WTC11 (cell line): ENCODE measurements at regions not wholly inside any gene's neighbourhood (a gene's known extent, or its start where the extent isn't known, plus 50 kb on each side); places are given as distances from the start of the nearest gene placed in this dataset.
"Not testable (repeated sequence)": the region's sequence is repeated elsewhere in the genome, so short reads cannot be mapped to it uniquely, and the experiment has no call there.

ENCODE experiments used
- ATAC-seq: fragments of 200-7000 bp; cut with Tn5 transposase; 2 replicates; pipeline ENCODE4 v1.10.0; 2021; ENCODE audit warnings: mild to moderate bottlenecking, moderate library complexity
- CTCF ChIA-PET: fragments of 300-600 bp; sonication (Branson Sonifier 250); formaldehyde crosslinking; loops from one replicate; lab custom pipeline; 2021; ENCODE audit warnings: antibody characterized with exemption; lab: Charles Lee
- POLR2A ChIA-PET: fragments of 350-600 bp; sonication (Branson Sonifier 250); formaldehyde crosslinking; loops from one replicate; lab custom pipeline; 2021; ENCODE audit warnings: antibody characterized with exemption; lab: Charles Lee
- DNase-seq: peaks from one replicate; pipeline ENCODE4 v3.0.0; 2021; ENCODE audit warnings: low spot score
- H3K27ac Mint-ChIP-seq: 2 replicates; pipeline ENCODE4 v1.8.0; 2021; ENCODE audit warnings: mixed read lengths
- H3K27me3 Mint-ChIP-seq: 2 replicates; pipeline ENCODE4 v1.8.0; 2021; ENCODE audit warnings: low read depth, mild to moderate bottlenecking, moderate library complexity, mixed read lengths
- H3K36me3 Mint-ChIP-seq: 2 replicates; pipeline ENCODE4 v1.8.0; 2021; ENCODE audit warnings: mixed read lengths
- H3K4me1 Mint-ChIP-seq: 2 replicates; pipeline ENCODE4 v1.8.0; 2022; ENCODE audit warnings: mixed read lengths
- H3K4me3 Mint-ChIP-seq: 2 replicates; pipeline ENCODE4 v1.8.0; 2021; ENCODE audit warnings: mild to moderate bottlenecking, moderate library complexity, mixed read lengths
- H3K9me3 Mint-ChIP-seq: 2 replicates; pipeline ENCODE4 v1.8.0; 2021; ENCODE audit warnings: mixed read lengths
- ATF1 ChIP-seq: sonication (generic); formaldehyde crosslinking; IDR thresholded peaks from 2 replicates; pipeline ENCODE4 v1.8.1; 2023; ENCODE audit warnings: mild to moderate bottlenecking, moderate library complexity, missing genetic modification reagents
- CREM ChIP-seq: sonication (generic); formaldehyde crosslinking; IDR thresholded peaks from 2 replicates; pipeline ENCODE4 v1.8.1; 2022; ENCODE audit warnings: mild to moderate bottlenecking, missing genetic modification reagents, moderate library complexity
- FOXJ3 ChIP-seq: sonication (generic); formaldehyde crosslinking; IDR thresholded peaks from 2 replicates; pipeline ENCODE4 v1.9.0; 2021; ENCODE audit warnings: missing genetic modification reagents, mild to moderate bottlenecking, borderline replicate concordance
- FOXP1 ChIP-seq: sonication (generic); formaldehyde crosslinking; IDR thresholded peaks from 2 replicates; pipeline ENCODE4 v1.8.0; 2022; ENCODE audit warnings: missing genetic modification reagents, mild to moderate bottlenecking, moderate library complexity, borderline replicate concordance
- GABPB1 ChIP-seq: sonication (generic); formaldehyde crosslinking; IDR thresholded peaks from 2 replicates; pipeline ENCODE4 v1.8.1; 2023; ENCODE audit warnings: mild to moderate bottlenecking, missing genetic modification reagents
- IRF2 ChIP-seq: sonication (generic); formaldehyde crosslinking; IDR thresholded peaks from 2 replicates; pipeline ENCODE4 v1.8.0; 2022; ENCODE audit warnings: low read depth, missing genetic modification reagents, borderline replicate concordance
- KAT7 ChIP-seq: sonication (generic); formaldehyde crosslinking; IDR thresholded peaks from 2 replicates; pipeline ENCODE4 v1.8.1; 2023; ENCODE audit warnings: missing genetic modification reagents, mild to moderate bottlenecking, borderline replicate concordance
- MAX ChIP-seq: sonication (generic); formaldehyde crosslinking; IDR thresholded peaks from 2 replicates; pipeline ENCODE4 v1.8.0; 2022; ENCODE audit warnings: mild to moderate bottlenecking, missing genetic modification reagents
- MXD4 ChIP-seq: fragments of 250-450 bp; sonication (Bioruptor Pico); IDR thresholded peaks from 2 replicates; pipeline ENCODE4 v1.8.0; 2021; ENCODE audit warnings: mild to moderate bottlenecking, moderate library complexity, borderline replicate concordance
- NR3C1 ChIP-seq: sonication (generic); formaldehyde crosslinking; conservative IDR thresholded peaks from 2 replicates; pipeline ENCODE4 v1.8.1; 2023; ENCODE audit warnings: low read depth, mild to moderate bottlenecking, missing genetic modification reagents
- TEAD1 ChIP-seq: sonication (generic); formaldehyde crosslinking; IDR thresholded peaks from 2 replicates; pipeline ENCODE4 v1.8.0; 2022; ENCODE audit warnings: mild to moderate bottlenecking, missing genetic modification reagents
- ZBTB21 ChIP-seq: sonication (generic); formaldehyde crosslinking; IDR thresholded peaks from 2 replicates; pipeline ENCODE4 v1.8.1; 2023; ENCODE audit warnings: mild to moderate bottlenecking, missing genetic modification reagents, borderline replicate concordance
- ZNF138 ChIP-seq: sonication (generic); formaldehyde crosslinking; conservative IDR thresholded peaks from 2 replicates; pipeline ENCODE4 v1.8.1; 2022; ENCODE audit warnings: mild to moderate bottlenecking, moderate library complexity, missing genetic modification reagents
- ZNF317 ChIP-seq: sonication (generic); formaldehyde crosslinking; IDR thresholded peaks from 2 replicates; pipeline ENCODE4 v1.8.1; 2023; ENCODE audit warnings: low read depth, mild to moderate bottlenecking, moderate library complexity, missing genetic modification reagents, borderline replicate concordance
- ZNF416 ChIP-seq: fragments of 250-450 bp; sonication (Bioruptor Pico); IDR thresholded peaks from 2 replicates; pipeline ENCODE4 v1.9.0; 2021; ENCODE audit warnings: mild to moderate bottlenecking, inconsistent platforms
- ZSCAN18 ChIP-seq: fragments of 250-450 bp; sonication (Bioruptor Pico); IDR thresholded peaks from 2 replicates; pipeline ENCODE4 v2.1.2; 2022; ENCODE audit warnings: mild to moderate bottlenecking, moderate library complexity
- TF ChIP-seq, protein P1 (sequence below): sonication (generic); formaldehyde crosslinking; IDR thresholded peaks from 2 replicates; pipeline ENCODE4 v1.8.1; 2022; ENCODE audit warnings: missing genetic modification reagents, borderline replicate concordance
- TF ChIP-seq, protein P2 (sequence below): sonication (generic); formaldehyde crosslinking; IDR thresholded peaks from 2 replicates; pipeline ENCODE4 v1.8.0; 2022; ENCODE audit warnings: missing genetic modification reagents
- TF ChIP-seq, protein P3 (sequence below): sonication (generic); formaldehyde crosslinking; IDR thresholded peaks from 2 replicates; pipeline ENCODE4 v1.8.0; 2023; ENCODE audit warnings: missing genetic modification reagents, mild to moderate bottlenecking, borderline replicate concordance

DNA sequence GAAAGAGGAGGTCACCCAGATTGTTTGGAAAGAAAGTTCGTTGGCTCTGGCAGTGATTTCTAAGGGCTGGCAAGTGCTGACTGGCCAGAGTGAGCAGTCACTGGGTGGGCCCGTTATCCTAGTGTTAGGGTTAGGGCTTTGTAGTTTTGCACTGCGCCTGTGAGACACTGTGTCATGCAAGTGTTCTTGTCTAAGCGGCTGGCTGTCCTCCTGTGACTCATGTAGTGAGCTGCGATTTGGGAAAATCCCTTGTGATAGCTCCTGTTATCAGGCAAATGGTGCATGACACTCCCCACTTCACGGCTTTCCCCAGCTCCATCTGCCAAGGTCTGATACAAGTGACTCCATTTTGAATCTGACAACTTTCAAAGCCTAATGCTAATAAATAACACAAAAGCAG lies 526.0 kb upstream of the ADAMTS16 start:
- ChIA-PET POLR2A (no interaction called here), CTCF (interaction anchor here (1.1 kb wide), 1 partner anchor 318 kb away, joined by 3 read pairs; no protein-coding TSS in a partner anchor)
- Mint-ChIP-seq H3K4me1 (peaks cover 18% of the 10 kb centered on the region), H3K27ac (no peak overlapping the region), H3K27me3 (no peaks in the 10 kb centered on the region), H3K4me3 (peak overlapping the region; percentile 32), H3K9me3 (peaks cover 18% of the 10 kb centered on the region), H3K36me3 (peaks cover 25% of the 10 kb centered on the region)
- no peak for TF ChIP-seq ZSCAN18 (CRISPR knock-in tag)
- TF ChIP-seq, protein P1, sequence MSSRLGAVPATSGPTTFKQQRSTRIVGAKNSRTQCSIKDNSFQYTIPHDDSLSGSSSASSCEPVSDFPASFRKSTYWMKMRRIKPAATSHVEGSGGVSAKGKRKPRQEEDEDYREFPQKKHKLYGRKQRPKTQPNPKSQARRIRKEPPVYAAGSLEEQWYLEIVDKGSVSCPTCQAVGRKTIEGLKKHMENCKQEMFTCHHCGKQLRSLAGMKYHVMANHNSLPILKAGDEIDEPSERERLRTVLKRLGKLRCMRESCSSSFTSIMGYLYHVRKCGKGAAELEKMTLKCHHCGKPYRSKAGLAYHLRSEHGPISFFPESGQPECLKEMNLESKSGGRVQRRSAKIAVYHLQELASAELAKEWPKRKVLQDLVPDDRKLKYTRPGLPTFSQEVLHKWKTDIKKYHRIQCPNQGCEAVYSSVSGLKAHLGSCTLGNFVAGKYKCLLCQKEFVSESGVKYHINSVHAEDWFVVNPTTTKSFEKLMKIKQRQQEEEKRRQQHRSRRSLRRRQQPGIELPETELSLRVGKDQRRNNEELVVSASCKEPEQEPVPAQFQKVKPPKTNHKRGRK (CRISPR knock-in tag): no peak
- TF ChIP-seq MAX: no peak
- TF ChIP-seq, protein P2, sequence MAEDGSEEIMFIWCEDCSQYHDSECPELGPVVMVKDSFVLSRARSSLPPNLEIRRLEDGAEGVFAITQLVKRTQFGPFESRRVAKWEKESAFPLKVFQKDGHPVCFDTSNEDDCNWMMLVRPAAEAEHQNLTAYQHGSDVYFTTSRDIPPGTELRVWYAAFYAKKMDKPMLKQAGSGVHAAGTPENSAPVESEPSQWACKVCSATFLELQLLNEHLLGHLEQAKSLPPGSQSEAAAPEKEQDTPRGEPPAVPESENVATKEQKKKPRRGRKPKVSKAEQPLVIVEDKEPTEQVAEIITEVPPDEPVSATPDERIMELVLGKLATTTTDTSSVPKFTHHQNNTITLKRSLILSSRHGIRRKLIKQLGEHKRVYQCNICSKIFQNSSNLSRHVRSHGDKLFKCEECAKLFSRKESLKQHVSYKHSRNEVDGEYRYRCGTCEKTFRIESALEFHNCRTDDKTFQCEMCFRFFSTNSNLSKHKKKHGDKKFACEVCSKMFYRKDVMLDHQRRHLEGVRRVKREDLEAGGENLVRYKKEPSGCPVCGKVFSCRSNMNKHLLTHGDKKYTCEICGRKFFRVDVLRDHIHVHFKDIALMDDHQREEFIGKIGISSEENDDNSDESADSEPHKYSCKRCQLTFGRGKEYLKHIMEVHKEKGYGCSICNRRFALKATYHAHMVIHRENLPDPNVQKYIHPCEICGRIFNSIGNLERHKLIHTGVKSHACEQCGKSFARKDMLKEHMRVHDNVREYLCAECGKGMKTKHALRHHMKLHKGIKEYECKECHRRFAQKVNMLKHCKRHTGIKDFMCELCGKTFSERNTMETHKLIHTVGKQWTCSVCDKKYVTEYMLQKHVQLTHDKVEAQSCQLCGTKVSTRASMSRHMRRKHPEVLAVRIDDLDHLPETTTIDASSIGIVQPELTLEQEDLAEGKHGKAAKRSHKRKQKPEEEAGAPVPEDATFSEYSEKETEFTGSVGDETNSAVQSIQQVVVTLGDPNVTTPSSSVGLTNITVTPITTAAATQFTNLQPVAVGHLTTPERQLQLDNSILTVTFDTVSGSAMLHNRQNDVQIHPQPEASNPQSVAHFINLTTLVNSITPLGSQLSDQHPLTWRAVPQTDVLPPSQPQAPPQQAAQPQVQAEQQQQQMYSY: no peak
- TF ChIP-seq TEAD1 (CRISPR knock-in tag): no peak
- no peak for TF ChIP-seq FOXJ3
- no peak for TF ChIP-seq ZNF416
- TF ChIP-seq KAT7 (CRISPR knock-in tag): no peak
- TF ChIP-seq, protein P3, sequence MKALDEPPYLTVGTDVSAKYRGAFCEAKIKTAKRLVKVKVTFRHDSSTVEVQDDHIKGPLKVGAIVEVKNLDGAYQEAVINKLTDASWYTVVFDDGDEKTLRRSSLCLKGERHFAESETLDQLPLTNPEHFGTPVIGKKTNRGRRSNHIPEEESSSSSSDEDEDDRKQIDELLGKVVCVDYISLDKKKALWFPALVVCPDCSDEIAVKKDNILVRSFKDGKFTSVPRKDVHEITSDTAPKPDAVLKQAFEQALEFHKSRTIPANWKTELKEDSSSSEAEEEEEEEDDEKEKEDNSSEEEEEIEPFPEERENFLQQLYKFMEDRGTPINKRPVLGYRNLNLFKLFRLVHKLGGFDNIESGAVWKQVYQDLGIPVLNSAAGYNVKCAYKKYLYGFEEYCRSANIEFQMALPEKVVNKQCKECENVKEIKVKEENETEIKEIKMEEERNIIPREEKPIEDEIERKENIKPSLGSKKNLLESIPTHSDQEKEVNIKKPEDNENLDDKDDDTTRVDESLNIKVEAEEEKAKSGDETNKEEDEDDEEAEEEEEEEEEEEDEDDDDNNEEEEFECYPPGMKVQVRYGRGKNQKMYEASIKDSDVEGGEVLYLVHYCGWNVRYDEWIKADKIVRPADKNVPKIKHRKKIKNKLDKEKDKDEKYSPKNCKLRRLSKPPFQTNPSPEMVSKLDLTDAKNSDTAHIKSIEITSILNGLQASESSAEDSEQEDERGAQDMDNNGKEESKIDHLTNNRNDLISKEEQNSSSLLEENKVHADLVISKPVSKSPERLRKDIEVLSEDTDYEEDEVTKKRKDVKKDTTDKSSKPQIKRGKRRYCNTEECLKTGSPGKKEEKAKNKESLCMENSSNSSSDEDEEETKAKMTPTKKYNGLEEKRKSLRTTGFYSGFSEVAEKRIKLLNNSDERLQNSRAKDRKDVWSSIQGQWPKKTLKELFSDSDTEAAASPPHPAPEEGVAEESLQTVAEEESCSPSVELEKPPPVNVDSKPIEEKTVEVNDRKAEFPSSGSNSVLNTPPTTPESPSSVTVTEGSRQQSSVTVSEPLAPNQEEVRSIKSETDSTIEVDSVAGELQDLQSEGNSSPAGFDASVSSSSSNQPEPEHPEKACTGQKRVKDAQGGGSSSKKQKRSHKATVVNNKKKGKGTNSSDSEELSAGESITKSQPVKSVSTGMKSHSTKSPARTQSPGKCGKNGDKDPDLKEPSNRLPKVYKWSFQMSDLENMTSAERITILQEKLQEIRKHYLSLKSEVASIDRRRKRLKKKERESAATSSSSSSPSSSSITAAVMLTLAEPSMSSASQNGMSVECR: no peak
- no peak for TF ChIP-seq CREM (CRISPR knock-in tag)
- no peak for TF ChIP-seq ATF1 (CRISPR knock-in tag)
- no peak for TF ChIP-seq MXD4 (CRISPR knock-in tag)
- TF ChIP-seq ZNF138: no peak
- no peak for TF ChIP-seq GABPB1
- no peak for TF ChIP-seq ZNF317 (CRISPR knock-in tag)
- no peak for TF ChIP-seq ZBTB21 (CRISPR knock-in tag)
- TF ChIP-seq IRF2 (CRISPR knock-in tag): no peak
- TF ChIP-seq NR3C1 (CRISPR knock-in tag): no peak
- no peak for TF ChIP-seq FOXP1 (CRISPR knock-in tag)
- no peak for DNase-seq
- no peak for ATAC-seq

GRCh38 chr5:4615369-4615768 lies 524.8 kb upstream of the ADAMTS16 start:
- peaks cover 25% of the 10 kb centered on the region for H3K36me3 Mint-ChIP-seq
- ATAC-seq, CTCF ChIA-PET, POLR2A ChIA-PET, DNase-seq, H3K27me3 Mint-ChIP-seq: not testable (repeated sequence)
- peak overlapping the region; percentile 66 for H3K4me3 Mint-ChIP-seq
- H3K9me3 Mint-ChIP-seq: peaks cover 16% of the 10 kb centered on the region
- peaks cover 15% of the 10 kb centered on the region for H3K4me1 Mint-ChIP-seq
- H3K27ac Mint-ChIP-seq: peak overlapping the region; percentile 87
